DMS79 (cell line): ENCODE measurements at regions not wholly inside any gene's neighbourhood (a gene's known extent, or its start where the extent isn't known, plus 50 kb on each side); places are given as distances from the start of the nearest gene placed in this dataset.
"Not testable (repeated sequence)": the region's sequence is repeated elsewhere in the genome, so short reads cannot be mapped to it uniquely, and the experiment has no call there.

Source experiments
- DNase-seq: peaks from one replicate; lab custom pipeline; 2025; lab: John Stamatoyannopoulos, UW

- no peak for DNase-seq
Measured at GRCh38 chr15:93820566-93820965, 410.8 kb upstream of the MCTP2 start.

GRCh38 chr15:93819826-93820225 is 411.5 kb upstream of the MCTP2 start:
- no peak for DNase-seq

- DNase-seq: no peak
Measured at GRCh38 chr15:93816815-93817214, 414.5 kb upstream of the MCTP2 start.

- no peak for DNase-seq
Measured at GRCh38 chr15:93811305-93811704, 420.1 kb upstream of the MCTP2 start.

- no peak for DNase-seq
Measured at GRCh38 chr15:93809516-93809915, 421.8 kb upstream of the MCTP2 start.

- no peak for DNase-seq
Measured at GRCh38 chr15:93803421-93804152, 427.8 kb upstream of the MCTP2 start.

GRCh38 chr15:93801206-93801605 is 430.2 kb upstream of the MCTP2 start:
- no peak for DNase-seq

- DNase-seq: no peak
Measured at GRCh38 chr15:93800805-93801204, 430.6 kb upstream of the MCTP2 start.

- DNase-seq: no peak
Measured at GRCh38 chr15:93789441-93789840, 441.9 kb upstream of the MCTP2 start.

GRCh38 chr15:93780073-93780472 is 451.3 kb upstream of the MCTP2 start:
- no peak for DNase-seq

- DNase-seq: no peak
Measured at GRCh38 chr15:93779341-93779740, 452.0 kb upstream of the MCTP2 start.

GRCh38 chr15:93771196-93772030 is 459.9 kb upstream of the MCTP2 start:
- no peak for DNase-seq

- no peak for DNase-seq
Measured at GRCh38 chr15:93770788-93771187, 460.6 kb upstream of the MCTP2 start.

GRCh38 chr15:93762036-93762435 is 469.3 kb upstream of the MCTP2 start:
- DNase-seq: no peak

GRCh38 chr15:93759629-93760028 is 471.7 kb upstream of the MCTP2 start:
- no peak for DNase-seq

- no peak for DNase-seq
Measured at GRCh38 chr15:93758824-93759223, 472.5 kb upstream of the MCTP2 start.

GRCh38 chr15:93748710-93749109 is 482.7 kb upstream of the MCTP2 start:
- DNase-seq: no peak

- not testable (repeated sequence) for DNase-seq
Measured at GRCh38 chr15:93734976-93735375, 496.4 kb upstream of the MCTP2 start.

GRCh38 chr15:93730724-93731123 is 500.6 kb upstream of the MCTP2 start:
- no peak for DNase-seq

GRCh38 chr15:93722165-93722564 is 509.2 kb upstream of the MCTP2 start:
- DNase-seq: no peak

GRCh38 chr15:93720607-93721006 is 510.8 kb upstream of the MCTP2 start:
- DNase-seq: no peak

GRCh38 chr15:93719921-93720351 is 511.4 kb upstream of the MCTP2 start:
- no peak for DNase-seq

- DNase-seq: no peak
Measured at GRCh38 chr15:93716615-93717231, 514.6 kb upstream of the MCTP2 start.
